Endothelial cell of hepatic sinusoid (primary cell): ENCODE measurements at regions not wholly inside any gene's neighbourhood (a gene's known extent, or its start where the extent isn't known, plus 50 kb on each side); places are given as distances from the start of the nearest gene placed in this dataset.

Experiments
- in situ Hi-C: cut with HindIII; loops from 2 replicates; pipeline ENCODE4 v1.10.0; 2017; ENCODE audit warnings: low sequenced_read_pairs

DNA sequence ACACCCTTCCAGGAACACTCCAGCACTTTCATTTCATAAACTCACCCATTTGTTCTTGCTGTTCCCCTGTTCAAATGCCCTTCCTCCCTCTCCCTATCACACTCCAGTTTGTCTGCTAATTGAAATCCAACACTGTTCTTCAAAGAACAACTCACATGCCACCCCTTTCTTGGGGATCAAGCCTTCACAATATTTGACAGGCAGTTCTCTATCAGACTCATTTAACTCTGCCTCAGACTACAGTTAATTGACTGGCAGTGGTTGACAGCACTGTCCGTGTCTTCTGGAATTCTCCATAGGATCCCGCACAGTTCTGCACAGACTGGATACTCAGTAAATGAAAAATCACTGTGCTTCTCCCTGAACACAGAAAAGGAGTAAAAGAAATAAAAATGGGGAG is 87.8 kb downstream of the PMP22 start:
- in situ Hi-C loops, result no loop called here

DNA sequence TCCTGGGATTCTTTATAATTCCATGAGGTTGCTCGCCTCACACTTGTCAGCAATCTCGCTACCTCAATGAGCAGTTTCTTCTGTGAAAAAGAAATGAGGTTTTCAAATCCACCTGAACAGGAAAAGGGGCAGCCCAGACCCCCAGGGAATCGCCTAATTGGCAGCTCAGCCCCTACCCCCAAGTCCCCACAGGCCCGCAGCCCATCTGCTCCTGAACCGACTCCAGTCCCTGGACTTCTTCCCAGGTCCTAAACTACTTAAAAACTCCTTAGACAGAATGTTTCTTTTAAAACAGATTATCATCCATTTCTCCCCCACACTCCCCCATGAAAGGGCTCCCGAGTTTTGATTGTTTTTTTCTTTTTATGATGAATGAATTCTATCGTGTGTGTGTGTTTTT is 89.8 kb downstream of the PMP22 start:
- in situ Hi-C loops, result no loop called here

DNA sequence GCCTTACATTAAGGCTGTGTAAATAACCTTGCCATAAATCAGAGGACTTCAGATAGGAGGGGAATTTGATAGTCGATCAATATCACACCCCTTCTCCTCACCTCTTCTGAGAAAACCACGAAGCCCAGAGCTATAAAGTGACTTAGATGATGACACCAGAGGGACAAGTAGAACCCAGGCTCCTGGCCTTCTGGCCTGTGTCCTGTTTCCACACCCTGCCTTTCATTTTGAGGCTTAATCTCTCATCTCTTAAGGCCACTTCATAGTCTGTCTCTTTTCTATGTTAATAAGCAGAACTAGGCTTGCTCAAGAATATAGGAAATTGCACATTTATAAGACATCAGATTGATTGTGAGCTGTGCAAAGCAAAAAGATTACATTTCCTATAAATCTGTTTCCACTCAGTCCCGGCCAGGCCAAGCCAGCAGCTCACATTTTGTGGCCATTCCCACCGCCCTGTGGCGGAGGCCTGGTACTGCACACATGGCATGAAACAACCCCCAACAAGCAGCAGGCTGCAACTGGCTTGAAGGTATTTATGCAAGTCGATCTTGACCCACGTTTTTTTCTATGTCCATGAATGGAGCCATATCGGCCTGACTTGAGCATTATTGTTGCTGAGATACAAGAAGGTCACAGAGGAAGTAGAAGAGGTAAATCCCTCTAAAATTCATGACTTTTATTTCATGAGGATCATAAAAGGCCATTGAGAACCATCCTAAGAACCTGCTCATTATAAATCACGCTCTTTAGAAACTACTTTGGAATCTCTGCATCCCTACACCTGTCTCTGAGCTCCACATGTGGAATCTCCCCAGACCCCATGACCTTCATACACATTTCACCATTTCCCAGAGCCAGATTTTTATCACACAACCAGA is 93.7 kb downstream of the PMP22 start:
- in situ Hi-C loops, result no loop called here

DNA sequence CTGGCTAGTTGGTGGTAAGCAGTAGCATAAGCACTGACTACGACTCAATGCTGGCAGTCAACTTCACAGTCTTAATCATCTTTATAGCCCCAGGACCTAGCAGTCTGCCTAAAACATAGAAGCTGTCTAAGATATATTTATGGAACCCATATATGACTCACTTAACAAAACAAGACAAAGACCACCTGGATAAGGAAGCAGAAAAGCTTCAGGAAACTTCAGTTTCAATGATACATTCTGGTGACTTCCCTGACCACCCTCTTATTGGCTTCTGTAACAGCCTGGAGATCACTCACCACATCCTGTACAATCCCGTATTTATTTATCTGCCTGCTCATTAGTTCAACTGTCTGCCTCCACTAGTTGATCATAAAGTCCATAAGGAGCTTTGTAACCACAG is 95.5 kb downstream of the PMP22 start:
- in situ Hi-C loops, result no loop called here

DNA sequence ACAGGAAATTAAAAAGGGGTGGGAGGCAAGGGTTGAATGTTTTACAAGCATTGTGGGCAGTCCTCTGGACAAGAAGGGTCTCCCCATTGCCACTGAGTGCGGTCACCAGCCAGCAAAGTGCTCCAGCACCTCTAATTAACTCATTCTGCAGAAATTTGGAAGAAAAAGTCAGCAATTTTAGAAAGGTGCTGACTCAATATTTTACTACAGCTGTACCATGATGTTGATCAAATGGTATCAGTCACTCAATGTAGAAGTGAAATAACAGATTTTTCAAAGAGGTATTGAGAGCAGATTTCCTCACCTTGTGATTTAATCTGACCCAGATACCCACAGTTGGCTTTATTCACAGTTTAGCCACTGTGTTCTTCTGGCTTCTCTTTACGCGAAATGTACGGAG is 96.7 kb downstream of the PMP22 start:
- in situ Hi-C loops, result no loop called here

DNA sequence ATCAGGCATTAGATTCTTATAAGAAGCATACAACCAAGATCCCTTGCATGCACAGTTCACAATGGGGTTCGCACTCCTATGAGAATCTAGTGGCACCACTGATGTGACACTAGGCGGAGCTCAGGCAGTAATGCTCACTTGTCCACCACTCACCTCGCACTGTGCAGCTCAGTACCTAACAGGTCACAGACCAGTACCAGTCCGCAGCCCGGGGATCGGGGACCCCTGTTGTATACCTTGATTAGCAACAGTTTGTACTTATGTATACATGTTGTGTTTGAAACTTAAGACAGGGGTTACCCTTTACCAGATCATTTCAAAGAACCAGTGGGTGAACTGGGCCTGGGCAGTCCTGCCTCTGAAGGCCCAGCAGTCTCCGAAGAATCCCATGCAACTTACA is 103.7 kb downstream of the PMP22 start:
- in situ Hi-C loops, result no loop called here

DNA sequence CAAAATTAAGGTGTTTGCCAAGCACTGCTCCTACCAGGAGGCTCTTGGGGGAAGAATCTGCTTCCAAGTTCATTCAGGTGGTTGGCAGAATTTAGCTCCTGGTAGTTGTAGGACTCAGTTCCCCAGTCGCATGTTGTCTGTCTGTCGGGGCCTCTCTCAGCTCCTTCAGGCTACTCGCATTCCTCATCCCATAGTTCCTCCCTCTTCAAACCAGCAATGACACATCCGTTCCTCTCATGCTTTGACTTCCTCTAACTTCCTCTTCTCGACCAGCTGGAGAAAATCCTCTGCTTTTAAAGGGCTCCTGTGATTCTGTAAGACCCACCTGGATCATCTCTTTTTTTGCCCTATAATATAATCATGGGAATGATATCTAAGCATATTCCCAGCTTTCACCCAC is 108.1 kb downstream of the PMP22 start:
- in situ Hi-C loops, result no loop called here

DNA sequence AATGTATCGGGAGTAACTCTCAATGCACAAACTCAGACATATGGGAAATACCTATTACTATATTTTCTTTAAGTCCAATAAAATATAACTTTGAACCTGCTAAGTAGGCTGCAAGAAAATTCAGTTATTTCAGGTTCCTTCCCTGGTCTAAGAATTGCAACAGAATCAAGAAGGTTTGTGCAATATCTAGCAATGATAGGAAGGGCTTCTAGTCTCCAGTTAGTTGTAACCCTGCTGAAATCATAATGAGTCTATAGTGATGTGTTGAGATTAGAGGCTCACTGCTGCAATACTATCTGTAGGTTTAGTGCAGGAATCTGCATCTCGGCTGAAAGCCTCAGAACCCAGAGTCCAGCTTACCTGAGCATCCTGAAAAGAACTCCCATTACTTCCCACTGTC is 110.5 kb downstream of the PMP22 start:
- in situ Hi-C loops, result no loop called here

DNA sequence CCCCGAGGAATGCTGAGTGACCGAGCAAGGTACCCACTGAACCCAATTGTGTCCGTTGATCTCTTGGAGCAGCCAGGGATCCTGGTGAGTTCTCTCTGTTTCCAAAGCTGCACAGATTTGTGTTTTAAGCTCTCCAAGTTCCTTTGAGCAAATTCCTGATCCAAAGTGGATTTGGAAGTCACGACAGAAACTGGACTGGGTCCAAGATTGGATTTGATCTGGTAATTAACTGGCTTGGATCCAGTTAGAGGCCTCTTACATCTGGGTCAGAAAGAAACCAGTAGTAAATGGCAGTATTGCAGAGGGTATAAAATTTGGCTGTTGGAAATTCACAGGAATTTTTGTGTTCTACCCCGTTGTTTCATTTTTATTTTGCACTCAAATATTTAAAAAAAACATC is 119.5 kb downstream of the PMP22 start:
- in situ Hi-C loops, result no loop called here

DNA sequence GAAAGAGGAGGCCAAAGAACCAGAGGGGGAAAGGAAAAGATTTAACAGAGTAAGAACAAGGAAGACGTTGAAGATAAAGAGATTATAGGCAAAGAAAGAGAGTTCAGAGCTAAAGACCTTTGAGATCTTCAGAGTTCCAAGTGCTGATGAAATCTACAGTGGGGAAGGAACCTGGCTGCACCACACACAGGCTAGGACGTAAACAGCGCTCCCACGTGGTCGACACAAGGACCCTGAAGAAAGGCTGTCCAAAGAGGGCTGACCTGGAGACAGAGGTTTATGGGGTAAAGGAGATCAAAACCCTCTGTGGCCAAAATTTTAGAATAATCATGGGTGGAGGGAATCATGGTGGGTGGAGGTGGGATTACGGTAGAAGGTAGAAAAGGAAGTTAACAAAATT is 121.6 kb downstream of the PMP22 start:
- in situ Hi-C loops, result no loop called here

DNA sequence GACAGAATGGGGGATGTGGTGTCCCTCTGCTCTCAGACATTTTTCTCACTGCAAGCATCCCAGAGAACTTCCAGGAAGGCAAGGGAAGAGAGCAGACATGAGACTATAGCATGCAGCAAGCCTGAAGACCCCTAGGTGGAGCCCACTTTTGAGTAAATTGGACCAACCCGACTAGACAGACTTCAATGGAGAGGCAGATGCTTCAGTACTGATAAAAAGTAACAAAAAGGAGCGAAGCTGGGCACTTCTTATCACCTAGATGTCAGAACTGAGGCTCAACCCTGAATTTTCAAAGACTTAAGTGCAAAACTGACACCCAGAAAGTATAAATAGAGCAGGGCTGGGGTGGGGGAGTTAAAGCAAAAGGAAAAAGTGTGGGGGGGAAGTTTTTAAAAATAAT is 130.8 kb downstream of the PMP22 start:
- in situ Hi-C loops, result no loop called here

DNA sequence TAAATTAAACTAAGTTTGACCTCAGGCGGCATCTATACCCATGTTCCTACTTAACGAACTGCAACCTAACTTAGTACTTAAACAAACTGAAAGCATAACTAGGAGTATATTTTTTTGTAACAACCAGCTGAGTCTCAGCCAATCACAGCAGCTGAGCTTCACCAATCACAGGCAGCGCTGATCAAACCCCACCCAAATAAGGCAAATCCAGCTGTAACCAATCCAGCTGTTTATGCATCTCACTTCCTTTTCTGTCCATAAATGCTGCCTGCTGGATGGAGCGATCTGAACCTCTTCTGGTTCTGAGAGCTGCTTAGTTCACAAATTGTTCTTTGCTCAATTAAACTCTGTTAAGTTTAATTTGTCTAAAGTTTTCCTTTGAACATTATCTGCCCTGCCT is 131.3 kb downstream of the PMP22 start:
- in situ Hi-C loops, result no loop called here

DNA sequence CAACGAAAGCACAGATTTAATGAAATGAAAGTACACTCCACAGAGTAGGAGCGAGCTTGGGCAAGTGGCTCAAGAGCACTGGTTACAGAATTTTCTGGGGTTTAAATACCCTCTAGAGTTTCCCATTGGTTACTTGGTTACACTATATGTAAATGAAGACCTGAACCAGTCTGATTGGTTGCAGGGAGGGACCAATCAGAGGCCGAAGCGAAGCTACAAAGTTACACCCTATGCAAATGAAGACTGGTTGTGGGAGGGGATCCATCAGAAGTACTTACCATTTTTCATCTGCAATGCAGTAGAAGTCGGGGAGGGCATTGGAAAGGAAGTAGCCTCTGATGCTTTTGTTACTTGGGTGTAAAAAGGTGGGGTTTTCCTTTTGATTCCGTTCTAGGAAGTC is 132.0 kb downstream of the PMP22 start:
- in situ Hi-C loops, result no loop called here

DNA sequence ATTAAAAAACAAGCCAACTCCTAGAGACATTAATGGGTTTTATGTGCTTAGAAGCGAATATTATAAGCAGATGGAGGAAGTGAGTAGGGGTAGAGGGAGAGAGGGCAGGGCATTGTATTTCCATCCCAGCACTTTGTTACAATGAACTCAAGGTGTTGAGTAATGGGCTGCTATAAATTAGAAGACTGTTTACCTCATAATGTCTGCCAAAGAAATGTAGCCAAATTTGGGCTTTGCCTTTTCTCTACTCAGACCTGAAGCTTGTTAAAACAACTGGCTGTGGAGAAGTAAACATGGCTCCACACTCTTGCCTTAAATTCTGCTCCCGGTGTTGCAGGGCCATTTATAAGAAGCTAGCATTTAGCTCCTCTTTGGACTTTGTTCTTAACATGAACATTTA is 134.7 kb downstream of the PMP22 start:
- in situ Hi-C loops, result no loop called here

DNA sequence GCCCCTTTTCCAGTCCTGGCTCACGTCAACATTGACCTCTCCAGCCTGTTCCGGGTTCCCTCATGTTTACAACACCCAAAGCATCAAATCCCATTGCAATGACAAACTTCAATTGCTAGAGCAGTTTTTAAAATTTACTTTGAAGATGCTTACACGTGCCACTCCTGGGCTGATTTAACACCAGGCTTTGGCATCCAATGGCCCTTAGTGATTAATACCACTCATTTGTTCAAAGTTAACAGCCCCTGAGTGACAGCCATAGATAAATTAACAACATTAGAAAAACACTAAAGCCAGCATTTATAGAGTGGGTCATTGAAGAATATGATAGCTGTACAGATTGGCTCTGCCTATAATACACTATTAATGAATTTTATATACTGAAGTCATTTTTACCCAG is 135.1 kb downstream of the PMP22 start:
- in situ Hi-C loops, result no loop called here

DNA sequence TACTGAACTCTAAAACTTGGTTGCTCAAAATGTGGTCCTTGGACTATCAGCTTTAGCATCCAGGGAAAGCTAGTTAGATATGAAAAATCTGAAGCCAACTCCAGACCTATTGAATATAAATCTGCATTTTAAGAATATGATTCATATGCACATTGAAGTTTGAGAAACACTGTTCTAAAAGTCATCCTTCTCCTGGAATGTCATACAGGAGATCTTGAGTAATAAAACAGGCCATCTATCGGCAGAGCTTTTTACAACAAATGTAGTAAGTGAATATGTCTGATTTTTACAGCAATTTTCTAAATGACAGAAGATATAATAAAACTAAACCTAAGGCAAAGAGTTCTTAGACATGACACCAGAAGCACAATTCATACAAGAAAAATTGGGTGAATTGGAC is 140.4 kb downstream of the PMP22 start:
- in situ Hi-C loops, result no loop called here

DNA sequence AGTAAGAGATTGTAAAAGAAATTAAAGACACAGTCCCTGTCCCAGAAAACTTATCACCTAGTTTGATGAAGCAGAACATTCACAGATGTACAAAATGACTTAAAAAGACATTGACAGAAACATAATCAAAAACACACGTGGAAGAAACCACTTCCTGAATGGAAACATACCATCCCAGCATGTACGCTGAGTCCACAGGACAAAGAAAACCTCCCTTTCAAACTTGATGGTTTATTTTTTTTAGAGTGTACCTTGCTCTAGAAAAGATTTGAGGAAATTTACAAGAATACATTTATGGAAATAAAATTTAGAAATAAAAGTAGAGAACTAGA is 140.9 kb downstream of the PMP22 start:
- in situ Hi-C loops, result no loop called here

DNA sequence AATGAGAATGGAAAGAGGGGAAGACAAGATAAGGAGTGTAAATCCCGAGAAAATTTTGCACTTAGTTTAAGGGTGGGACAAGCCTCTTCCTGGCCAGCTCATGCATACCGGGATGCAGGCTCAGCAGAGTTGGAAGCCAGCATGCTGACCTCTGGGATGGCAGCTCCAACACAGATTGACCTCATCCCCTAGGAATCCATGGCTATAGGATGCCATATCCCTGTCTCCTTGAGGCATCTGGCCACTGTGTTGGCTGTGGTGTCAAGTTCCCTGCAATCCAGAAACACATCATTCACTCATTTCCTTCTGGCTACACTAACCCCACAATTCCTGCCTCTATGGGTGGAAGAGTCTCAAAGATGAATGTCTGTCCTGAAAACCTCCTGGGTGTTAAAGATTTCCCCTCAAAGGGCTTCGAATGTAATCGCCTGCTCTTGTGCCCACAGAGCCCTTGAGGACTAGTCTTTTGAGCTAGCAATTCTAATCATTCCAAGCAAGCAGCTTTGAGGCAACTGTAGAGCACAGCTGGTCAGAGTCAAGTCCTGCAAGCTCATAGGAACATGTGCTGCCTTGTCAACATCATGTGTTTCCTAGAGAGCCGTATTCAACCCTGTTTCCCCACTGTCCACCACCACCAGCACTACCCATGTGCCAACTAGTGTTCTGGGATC is 141.4 kb downstream of the PMP22 start:
- in situ Hi-C loops, result no loop called here

DNA sequence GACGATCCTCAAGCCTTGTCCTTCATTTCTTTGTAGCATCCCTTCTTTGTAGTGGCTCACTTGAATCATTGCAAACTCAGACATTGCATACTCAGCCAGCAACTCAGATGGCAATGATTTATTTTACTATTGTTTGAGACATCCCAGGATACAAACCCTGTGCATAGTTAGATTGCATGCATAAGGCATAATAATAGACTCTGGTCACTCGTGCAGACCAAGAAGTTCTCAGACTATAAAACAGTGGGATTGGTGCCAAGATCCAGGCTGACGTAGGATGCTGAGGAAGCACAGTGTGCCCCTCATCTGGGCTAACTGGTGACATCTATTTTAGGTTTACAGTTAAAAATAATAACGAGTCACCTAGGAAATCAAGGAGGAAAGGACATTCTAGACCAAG is 142.3 kb downstream of the PMP22 start:
- in situ Hi-C loops, result no loop called here

DNA sequence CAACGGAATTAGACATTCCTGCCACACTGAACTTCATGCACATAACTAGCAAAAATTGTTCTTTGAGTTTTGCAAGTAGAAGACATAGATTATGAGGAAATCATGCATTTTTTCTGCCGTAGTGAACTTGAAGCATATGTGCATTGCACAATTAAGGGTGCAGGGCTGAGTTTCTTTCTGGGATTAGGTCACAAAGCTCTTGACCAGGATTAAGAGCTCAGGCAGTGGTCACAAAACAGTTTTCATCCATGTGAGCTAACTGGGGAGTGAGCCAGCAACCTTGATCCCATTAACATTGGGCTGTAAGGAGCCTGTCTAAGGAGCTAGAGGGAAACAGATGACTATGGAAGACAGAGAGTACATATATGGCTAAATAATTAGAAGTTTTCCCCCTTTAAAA is 143.7 kb downstream of the PMP22 start:
- in situ Hi-C loops, result no loop called here

DNA sequence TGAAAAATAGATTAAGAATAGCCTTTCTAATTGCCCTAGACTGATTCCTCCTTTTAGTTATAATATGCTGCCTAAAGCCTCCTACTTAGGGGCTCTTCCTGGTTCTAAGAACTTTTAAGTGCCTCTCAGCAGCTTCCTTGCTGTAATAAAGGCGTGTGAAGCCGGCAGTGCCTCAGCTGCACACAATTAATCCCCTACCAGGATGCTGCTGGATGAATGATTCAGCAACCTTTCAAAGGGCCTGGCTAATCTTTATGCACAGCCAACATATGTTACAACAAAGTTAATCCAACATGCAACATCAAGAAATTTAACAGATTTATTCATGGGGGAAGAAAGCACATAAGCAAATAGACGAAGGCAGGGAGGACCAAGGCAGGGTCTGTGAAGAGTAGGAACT is 145.2 kb downstream of the PMP22 start:
- in situ Hi-C loops, result no loop called here

DNA sequence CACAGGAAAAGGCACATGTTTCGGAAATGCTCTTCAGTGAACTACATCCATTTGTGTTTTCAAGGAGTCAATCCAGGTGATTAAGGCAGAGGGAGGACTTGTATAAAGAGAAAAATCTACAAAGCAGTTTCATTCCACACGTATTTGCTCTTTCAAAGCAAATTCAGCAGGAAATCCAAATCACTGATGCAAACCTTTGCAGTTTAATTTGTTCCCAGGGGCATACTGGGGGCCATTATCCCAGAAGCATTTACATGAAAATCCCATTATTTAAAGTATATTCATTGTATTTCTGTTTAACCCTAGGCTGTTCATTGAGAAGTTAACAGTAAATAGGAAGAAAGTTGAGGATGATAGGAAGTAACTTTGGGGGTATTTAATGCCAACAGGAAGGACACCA is 147.9 kb downstream of the PMP22 start:
- in situ Hi-C loops, result no loop called here
